Testis (tissue), 2 donors: ENCODE measurements at regions not wholly inside any gene's neighbourhood (a gene's known extent, or its start where the extent isn't known, plus 50 kb on each side); places are given as distances from the start of the nearest gene placed in this dataset.

Experiments
- POLR2A ChIP-seq: fragments of 450-650 bp; IDR thresholded peaks from one replicate; pipeline ENCODE4 v1.6.1; 2017; ENCODE audit warnings: antibody characterized with exemption, mild to moderate bottlenecking, moderate library complexity
- TF ChIP-seq, protein P1 (sequence below), 3 experiments: fragments of 450-650 bp in 2 of 3; fragments of 200-600 bp in 1 of 3; sonication (generic) in 1 of 3; IDR thresholded peaks; one replicate each; pipeline ENCODE4 v1.5.1; 2016 to 2019; ENCODE audit warnings: antibody characterized with exemption in 3 of 3, mild to moderate bottlenecking in 2 of 3, moderate library complexity in 1 of 3

- no peak for TF ChIP-seq POLR2A
- TF ChIP-seq, protein P1, sequence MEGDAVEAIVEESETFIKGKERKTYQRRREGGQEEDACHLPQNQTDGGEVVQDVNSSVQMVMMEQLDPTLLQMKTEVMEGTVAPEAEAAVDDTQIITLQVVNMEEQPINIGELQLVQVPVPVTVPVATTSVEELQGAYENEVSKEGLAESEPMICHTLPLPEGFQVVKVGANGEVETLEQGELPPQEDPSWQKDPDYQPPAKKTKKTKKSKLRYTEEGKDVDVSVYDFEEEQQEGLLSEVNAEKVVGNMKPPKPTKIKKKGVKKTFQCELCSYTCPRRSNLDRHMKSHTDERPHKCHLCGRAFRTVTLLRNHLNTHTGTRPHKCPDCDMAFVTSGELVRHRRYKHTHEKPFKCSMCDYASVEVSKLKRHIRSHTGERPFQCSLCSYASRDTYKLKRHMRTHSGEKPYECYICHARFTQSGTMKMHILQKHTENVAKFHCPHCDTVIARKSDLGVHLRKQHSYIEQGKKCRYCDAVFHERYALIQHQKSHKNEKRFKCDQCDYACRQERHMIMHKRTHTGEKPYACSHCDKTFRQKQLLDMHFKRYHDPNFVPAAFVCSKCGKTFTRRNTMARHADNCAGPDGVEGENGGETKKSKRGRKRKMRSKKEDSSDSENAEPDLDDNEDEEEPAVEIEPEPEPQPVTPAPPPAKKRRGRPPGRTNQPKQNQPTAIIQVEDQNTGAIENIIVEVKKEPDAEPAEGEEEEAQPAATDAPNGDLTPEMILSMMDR (IDR thresholded peaks at IDR 0.05) = no peak
Observed at GRCh38 chr9:106450549-106450948, 412.4 kb upstream of the ZNF462 start.
